GM19455 (cell line): ENCODE measurements at regions not wholly inside any gene's neighbourhood (a gene's known extent, or its start where the extent isn't known, plus 50 kb on each side); places are given as distances from the start of the nearest gene placed in this dataset.
A peak's percentile ranks its signal among the peaks of the same experiment; 100 is the strongest.
"Not testable (repeated sequence)": the region's sequence is repeated elsewhere in the genome, so short reads cannot be mapped to it uniquely, and the experiment has no call there.

Experiments
- ATAC-seq: cut with Tn5 transposase; IDR thresholded peaks from one replicate; pipeline ENCODE4 v1.9.1; 2021; ENCODE audit not compliant: unreplicated experiment

DNA sequence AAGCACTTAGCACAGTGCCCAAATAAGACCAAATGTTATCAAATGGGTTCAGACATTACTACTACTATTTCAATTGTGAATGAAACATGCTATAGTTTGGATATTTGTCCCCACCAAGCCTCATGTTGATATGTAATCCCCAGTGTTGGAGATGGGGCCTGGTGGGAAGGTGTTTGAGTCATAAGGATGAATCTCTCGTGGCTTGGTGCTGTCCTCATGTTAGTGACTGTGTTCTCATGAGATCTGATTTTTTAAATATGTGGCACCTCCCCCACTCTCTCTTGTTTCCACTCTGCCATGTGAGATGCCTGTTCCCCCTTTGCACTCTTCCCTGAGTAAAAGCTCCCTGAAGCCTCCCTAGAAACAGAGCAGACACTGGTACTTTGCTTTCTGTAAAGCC, 148.7 kb upstream of the TGFBR2 start:
- ATAC-seq: no peak

DNA sequence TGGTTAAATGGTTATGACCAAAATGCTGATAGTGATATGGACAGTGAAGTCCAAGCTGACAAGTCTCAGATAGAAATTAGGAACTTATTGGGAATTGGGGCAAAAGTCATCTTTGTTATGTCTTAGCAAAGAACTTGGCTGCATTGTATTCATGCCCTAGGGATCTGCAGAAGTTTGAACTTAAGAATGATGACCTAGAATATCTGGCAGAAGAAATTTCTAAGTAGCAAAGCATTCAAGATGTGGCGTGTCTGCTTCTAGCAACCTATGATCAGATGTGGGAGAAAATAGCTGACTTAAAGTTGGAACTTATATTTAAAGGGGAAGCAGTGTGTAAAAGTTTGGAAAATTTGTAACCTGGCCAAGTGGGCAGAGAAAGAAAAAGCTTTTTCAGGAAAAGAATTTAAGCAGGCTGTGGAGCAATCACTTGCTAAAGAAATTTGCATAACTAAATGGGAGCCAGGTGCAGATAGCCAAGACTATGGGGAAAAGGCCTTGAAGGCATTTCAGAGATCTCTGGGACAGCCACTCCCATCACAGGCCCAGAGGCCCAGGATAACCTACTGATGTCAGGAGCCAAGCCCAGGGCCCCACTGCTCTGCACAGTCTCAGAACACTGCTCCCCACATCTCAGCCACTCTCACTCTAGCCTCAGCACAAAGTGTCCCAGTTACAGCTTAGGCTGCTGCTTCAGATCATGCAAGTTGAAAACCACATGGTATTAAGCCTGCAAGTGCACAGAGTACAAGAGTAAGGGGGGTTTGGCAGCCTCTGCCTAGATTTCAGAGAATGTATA, 147.8 kb upstream of the TGFBR2 start:
- no peak for ATAC-seq

DNA sequence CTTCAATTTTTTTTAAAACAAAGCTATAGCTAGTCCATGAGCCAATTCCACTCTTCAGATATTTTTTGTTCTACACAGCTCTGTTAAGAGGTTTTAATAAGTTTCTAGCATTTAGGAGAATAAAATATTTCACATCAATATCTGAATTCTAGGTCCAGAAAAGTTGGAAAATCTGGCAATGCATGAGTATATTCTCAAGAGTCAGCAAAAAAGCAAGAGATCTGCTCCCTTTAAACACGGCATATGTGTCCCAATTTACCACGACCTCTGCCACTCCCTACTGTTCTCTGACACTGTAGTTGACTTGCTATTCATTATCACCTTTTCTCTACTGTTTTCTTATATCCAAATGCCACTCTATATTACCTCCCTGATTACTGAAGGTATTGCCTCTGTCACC, 145.1 kb upstream of the TGFBR2 start:
- no peak for ATAC-seq

DNA sequence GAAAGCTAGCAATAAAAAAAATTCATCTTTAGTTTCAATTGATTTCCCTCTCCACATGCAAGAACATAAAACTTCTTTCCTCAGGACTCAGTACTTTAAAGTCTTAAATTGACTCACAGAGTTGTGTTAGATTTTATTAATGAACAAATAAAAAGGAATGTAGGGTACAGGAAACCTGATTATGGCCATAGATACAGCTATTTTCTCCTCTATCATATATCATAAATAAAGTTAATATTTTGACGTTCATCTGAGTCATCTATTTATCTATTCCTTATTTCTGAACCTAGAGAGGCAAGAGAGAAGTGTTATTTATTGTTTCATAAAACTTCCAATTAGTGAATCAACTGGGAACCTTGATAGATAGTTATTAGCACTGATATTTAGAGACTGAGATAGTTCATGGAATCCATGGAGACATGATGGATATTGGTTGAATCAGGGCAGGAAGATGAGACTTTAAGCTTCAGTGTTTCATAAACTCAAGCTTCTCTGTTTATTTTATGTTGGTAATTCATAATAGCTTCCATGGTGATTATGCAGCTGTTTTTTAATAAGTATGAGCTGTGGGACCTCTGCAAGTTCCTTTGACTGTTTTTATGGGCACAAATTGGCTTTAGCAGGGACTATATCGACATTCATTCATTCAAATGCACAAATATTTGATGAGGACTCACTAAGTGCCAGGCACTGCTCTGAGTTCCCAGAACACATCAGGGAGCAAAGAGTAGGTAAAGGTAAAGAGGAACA, 143.5 kb upstream of the TGFBR2 start:
- no peak for ATAC-seq

DNA sequence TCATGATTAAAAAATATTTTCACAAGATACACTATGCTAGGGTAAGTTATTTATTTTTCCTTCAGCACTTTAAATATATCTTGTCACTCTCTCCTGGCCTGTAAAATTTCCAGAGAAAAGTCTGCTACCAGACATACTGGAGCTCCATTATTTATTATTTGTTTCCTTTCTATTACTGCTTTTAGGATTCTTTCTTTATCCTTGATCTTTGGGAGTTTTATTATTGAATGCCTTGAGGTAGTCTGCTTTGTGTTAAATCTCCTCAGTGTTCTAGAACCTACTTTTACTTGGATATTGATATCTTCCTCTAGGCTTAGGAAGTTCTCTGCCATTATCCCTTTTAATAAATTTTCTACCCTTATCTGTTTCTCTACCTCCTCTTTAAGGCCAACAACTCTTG, 142.0 kb upstream of the TGFBR2 start:
- no peak for ATAC-seq

DNA sequence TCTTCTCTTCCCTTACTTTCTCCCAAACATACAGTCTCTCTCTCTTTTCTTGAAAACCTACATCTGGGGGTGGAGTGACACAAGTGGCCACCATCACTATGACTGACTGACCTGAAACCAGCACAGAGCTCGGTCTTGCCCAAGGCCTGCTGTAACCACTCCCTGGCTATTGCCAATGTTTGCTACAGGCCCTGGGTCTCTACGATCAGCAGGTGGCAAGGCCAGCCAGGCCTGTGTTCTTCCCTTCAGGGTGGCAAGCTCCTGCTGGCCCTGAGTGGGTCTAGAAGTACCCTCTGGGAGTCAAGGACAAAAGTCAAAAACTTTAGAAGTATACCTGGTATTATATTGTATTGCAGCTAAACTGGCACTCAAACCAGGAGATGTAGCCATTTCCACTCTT, 140.9 kb upstream of the TGFBR2 start:
- ATAC-seq: no peak

DNA sequence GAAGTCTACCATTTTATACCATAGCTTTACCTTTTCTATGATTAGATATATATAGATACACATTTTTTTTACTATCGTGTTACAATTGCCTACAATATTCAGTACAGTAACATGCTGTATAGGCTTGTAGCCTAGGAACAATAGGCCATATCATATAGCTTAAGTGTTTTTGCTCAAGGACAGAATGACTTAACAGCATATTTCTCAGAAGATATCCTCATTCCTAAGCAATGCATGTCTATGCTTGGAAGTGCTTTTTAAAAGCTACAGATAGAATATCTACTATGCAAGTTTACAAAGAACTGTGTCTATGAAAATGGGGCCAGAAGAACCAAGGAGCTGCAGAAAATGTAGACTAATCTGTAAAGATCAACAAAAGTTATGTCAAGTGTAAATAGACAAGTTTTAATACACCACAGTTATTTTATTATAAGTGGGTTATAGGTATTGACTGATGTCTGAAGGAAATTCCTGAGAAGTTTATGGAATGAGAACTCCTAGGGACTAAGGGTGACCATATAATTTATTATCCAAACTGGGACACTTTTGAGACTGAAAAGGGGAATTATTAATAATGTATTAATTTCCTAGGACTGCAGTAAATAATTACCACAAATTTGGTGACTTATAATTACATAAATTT, 138.7 kb upstream of the TGFBR2 start:
- ATAC-seq: no peak

DNA sequence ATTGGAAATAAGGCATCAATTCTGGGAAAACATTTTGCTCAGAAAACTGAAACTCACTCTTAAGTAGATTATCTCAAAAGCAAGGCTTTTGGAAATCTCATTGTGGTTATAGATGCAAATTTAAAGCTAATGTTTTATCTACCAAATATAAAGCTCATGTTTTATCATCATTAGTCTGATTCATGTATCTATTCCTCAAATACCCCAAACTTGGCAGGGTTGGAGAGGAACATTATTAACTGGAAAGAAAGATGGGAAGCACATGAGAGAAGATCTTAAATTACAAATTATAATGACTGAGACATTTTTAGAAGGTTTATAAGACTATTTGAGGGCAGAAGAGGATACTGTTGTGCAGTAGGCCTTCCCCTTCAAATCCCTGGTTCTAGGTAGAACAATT, 137.3 kb upstream of the TGFBR2 start:
- ATAC-seq: no peak

DNA sequence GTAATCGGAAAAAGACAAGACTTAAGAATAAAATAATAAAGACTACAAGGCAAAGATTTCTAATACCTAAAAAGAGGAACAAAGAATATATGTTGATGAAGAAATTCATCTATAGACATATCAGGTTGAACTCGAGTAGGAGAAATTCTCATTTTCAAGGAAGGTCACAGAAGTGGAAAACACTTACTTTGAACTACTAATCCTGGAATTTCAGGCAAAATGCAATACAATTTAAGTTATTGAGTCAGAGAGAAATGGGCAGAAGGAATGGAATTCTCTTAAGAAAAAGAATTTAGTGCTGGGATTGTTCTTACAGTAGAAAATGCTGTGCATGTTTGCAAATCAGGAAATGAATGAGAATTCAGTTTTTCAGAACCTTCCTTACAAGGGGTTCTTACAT, 135.9 kb upstream of the TGFBR2 start:
- ATAC-seq: no peak

DNA sequence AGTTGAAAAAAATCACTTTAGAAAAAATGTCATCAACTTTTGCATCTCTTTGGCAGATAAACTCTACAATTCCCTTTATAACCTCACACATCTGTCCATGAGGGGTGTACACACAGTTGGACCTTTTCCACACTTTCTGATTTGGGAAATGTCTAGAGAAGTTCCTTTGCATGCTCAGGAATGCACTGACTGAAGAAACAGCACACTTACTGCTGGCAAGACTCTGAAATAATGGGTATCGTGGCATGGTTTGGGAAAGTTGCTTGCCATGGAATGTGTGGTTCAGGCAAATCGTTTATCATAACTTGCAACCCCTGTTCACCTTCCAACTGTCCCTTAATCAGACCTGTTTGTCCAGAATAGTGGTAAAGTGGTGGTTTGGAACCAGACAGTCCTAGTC, 135.3 kb upstream of the TGFBR2 start:
- ATAC-seq: no peak

DNA sequence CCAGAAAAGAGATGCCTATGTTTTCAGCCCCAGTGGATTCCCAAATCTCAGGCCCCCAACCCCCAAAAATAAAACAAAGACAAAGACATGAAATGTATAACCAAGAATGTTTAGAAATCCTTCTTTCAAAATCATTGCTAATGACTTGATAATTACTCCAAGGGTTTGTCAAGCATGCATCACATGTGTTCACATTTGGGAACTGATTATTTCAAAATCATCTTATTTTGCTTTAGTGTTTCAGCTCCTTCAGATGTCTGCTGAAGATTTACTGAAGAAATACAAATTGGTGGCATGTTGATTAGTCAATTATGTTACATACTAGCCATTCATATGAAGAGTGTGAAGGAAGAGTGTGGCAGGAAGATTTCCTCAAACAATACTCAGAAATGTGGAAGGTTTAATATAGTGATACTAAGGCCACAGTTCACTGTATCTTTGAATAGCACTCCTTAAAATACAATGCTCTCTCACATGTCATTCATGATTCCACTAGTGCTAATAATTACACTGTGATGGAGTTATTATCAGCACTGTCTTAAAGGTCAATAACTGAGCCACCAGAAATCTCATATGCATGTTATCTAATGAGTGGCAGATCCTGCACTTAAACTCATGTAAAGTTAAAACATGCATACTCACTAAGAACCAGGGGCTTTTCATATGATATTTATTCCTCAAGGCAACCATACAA, 134.5 kb upstream of the TGFBR2 start:
- no peak for ATAC-seq

DNA sequence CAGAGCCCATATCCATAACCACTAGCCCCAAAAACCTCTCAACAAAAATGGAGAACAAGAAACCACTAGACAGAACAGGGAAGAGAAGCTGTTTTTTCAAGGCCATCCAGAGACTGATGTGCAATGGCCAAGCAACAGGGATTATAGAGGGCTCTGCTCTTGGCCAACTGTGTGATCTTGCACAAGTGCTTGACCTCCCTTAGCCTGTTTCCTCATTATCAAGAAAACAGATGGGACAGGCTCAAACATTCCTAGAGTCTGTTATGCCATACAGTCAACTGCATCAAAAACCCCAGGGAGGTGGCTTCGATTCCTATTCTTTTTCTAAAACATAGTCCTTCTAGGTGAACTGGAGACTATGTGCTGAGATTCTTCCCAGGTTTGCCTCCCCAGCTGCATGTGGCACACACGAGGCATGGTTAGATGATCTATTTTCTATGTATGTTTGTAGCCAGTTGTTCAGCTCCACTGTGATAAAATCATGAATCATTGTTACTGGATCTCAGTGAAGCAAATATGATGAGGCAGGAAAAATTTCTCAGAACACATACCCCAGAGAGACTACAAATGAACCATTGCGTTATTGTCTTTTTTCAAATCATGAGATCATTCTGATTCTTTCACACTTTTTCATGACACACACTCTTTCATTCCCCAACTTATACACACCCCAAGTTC, 132.9 kb upstream of the TGFBR2 start:
- no peak for ATAC-seq

DNA sequence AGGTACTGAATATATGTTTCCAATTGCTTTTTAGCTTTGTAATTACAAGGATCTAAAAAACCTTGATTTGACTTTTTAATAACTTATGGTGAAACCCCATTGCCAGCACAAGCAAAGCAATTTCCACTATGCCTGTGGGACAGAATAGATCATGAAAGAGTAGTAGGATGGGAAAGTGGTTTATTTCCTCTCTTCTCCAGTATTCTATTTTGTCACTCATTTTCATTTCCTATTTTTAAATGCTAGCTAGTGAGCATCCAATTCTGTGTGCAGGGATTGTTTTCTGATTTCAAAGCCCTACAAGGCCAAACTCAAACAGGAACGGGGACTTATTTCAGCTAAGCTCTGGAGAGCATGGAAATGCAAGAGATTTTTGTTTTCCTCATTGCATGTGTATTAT, 132.0 kb upstream of the TGFBR2 start:
- no peak for ATAC-seq

DNA sequence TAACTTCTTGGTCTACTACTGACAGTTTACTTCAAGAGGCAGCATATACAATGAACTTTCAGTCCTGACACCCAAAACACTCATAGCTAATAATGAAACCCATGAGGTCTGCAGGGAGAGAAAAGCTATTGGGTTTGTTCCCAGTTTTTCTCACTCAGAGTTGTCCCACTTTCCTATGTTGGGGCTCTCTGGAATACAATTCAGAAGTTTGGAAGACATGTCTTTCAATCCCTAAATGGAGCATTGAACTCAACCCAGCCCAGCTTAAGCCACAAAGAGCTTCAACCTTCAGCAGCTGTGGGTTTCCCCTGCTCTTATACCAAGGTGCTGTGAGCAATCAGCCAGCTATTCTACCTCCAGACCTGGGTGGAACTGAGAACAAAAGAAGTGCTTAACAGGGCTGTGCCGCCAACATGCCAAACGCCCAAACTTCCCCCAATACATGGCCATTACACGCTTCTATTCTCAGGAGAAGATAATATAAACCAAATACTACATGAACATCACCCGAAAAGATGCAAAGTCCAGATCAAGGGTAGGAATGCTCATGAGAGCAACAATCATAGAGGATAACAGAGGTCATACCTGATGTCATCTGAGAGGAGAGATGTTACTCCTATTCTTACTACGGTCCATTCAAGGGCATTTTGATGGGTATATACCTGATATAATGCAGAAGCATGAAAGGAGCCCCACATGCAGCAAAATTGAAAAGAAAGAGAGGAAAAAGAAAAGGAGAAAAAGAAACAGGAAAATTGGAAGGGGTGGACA, 131.2 kb upstream of the TGFBR2 start:
- ATAC-seq: peak; percentile 81

DNA sequence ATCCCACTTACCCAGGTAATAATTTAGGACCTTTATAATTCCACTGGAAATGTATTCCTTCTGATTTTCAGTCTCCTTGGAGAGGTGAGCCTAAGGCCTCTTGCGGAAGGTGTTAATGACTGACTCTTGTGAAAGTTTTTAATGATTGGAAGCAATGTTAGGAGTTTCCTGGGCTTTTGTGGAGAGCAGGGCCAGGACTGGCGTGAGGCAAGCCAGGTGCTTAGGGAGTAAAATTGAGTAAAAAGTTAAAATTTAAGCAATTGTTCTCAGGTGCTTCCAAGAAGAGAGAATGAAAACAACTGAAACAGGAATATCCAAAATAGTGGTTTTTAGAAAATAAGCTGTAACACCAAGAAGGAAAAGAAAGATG, 130.6 kb upstream of the TGFBR2 start:
- ATAC-seq: no peak

DNA sequence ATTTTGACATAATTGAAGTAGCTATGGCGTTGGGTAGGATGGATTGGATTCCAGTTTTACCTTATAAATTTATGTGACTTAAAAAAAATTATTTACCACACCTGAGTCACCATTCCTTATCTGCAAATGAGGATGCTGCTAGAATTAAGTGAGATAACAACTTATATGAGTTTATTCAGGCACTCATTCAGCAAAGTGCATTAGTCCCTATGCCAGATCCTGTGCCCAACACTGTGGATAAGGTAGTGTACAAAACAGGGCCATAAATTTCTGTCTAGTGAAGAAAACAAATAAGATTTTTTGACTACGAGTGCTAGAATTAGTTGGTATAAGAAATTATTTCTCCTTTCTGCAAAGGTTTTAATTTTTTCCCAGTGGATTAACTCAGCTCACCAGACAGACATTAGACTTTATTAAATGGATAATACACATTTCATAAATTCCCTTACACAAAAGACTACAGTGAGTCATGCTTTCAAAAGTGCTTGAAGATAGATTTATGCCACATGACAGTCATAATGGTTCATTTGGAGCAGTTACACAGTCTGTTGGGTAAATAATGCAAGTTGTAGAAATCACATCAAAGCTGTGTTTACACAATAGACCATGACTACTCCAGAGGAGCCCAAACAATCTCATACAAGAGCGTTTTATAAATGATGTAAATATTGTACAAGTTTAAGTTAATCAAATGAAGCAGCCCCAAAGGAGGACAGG, 129.9 kb upstream of the TGFBR2 start:
- no peak for ATAC-seq

DNA sequence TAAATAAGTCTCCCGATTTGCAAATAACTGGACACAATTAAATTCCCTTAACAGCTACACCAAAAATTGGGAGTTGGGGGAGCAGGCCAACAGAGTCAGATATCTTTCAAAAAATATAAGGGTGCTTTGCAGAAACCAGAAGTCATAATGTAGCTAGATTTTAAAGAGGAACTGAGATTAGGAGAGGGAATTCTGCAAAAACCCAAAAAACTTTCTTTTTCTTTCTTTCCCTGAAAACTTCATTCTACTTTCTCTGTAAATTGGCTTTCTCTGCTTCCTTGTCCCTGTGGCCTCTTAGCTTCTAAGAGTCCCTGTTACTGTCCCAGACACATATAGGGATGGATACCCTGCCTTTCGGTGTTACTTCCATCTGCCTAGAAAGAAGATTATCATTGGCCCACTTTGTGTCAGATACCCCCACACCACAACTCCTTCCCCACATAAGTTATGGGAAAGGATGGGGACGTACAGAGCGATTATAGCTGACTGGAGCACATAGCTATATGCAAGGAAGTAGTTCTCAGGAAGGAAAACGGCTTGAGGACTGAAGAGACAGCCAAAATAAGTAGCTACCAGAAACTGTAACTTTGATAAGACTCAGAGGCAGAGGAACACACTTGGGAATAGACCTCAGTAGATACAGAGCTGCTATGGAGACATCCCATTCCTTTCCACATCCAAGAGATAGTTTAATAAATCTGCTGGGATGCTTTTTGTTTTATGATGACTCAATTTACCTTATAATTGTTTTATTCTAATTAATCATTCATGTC, 129.1 kb upstream of the TGFBR2 start:
- ATAC-seq: no peak

DNA sequence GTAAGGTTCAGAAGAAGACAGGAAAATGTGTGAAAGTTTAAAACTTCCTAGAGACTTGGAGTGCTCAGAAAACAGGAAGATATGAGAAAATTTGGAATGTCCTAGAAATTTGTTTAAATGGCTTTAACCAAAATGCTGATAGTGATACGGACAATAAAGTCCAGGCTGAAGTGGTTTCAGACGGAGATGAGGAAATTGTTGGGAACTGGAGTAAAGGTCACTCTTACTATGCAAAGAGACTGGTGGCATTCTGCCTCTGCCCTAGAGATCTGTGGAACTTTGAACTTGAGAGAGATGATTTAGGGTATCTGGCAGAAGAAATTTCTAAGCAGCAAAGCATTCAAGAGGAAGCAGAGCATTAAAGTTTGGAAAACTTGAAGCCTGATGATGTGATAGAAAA, 126.7 kb upstream of the TGFBR2 start:
- ATAC-seq: not testable (repeated sequence)

DNA sequence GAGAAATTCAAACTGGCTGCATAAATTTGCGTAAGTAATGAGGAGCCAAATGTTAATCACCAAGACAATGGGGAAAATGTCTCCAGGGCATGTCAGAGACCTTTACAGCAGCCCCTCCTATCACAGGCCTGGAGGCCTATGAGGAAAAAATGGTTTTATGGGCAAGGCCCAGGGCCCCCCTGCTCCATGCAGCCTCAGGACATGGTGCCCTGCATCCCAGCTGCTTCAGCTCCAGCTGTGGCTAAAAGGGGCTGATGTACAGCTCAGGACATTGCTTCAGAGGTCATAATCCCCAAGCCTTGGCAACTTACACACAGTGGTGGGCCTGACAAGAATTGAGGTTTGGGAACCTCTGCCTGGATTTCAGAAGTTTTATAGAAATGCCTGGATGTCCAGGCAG, 126.2 kb upstream of the TGFBR2 start:
- not testable (repeated sequence) for ATAC-seq
